GM12874 (cell line): ENCODE measurements at regions not wholly inside any gene's neighbourhood (a gene's known extent, or its start where the extent isn't known, plus 50 kb on each side); places are given as distances from the start of the nearest gene placed in this dataset.

Experiments
- CTCF ChIP-seq: IDR thresholded peaks from 2 replicates; pipeline ENCODE4 v1.5.1; 2011; ENCODE audit warnings: low read depth, mild to moderate bottlenecking, control low read depth, low read length, moderate library complexity; ENCODE audit not compliant: insufficient read depth

GRCh38 chr7:41002741-41003610, 699.9 kb downstream of the INHBA start:
- peak; percentile 65 for TF ChIP-seq CTCF

GRCh38 chr7:41000042-41000441, 702.8 kb downstream of the INHBA start:
- TF ChIP-seq CTCF: no peak

- no peak for TF ChIP-seq CTCF
Measured at GRCh38 chr7:40996233-40996677, 706.6 kb downstream of the INHBA start.

- no peak for TF ChIP-seq CTCF
Measured at GRCh38 chr7:40990841-40991240, 712.0 kb downstream of the INHBA start.

GRCh38 chr7:40987571-40987970, 715.3 kb downstream of the INHBA start:
- no peak for TF ChIP-seq CTCF

- TF ChIP-seq CTCF: no peak
Measured at GRCh38 chr7:40986351-40986873, 716.5 kb downstream of the INHBA start.

GRCh38 chr7:40983111-40983510, 719.8 kb downstream of the INHBA start:
- TF ChIP-seq CTCF: no peak
